PFSK-1 (cell line): ENCODE measurements at regions not wholly inside any gene's neighbourhood (a gene's known extent, or its start where the extent isn't known, plus 50 kb on each side); places are given as distances from the start of the nearest gene placed in this dataset.

Experiments
- FOXP2 ChIP-seq: optimal IDR thresholded peaks from 2 replicates; pipeline ENCODE3; 2011; ENCODE audit warnings: borderline replicate concordance, control low read depth, inconsistent platforms; ENCODE audit not compliant: insufficient read depth; ENCODE audit errors: extremely low read length, extremely low read depth
- POLR2AphosphoS5 ChIP-seq: IDR thresholded peaks from 2 replicates; pipeline ENCODE4 v1.6.1; 2012; ENCODE audit warnings: low read depth, mild to moderate bottlenecking, control low read depth, low read length, moderate library complexity
- TF ChIP-seq, protein P1 (sequence below), 2 experiments: IDR thresholded peaks; 2 replicates each; pipeline versions ENCODE4 v1.6.1 to v1.8.0; 2011 to 2012; ENCODE audit warnings: low read depth in 2 of 2, low read length in 2 of 2, control low read depth in 1 of 2, inconsistent platforms in 1 of 2, mild to moderate bottlenecking in 1 of 2, moderate library complexity in 1 of 2; ENCODE audit not compliant: insufficient read depth in 1 of 2

DNA sequence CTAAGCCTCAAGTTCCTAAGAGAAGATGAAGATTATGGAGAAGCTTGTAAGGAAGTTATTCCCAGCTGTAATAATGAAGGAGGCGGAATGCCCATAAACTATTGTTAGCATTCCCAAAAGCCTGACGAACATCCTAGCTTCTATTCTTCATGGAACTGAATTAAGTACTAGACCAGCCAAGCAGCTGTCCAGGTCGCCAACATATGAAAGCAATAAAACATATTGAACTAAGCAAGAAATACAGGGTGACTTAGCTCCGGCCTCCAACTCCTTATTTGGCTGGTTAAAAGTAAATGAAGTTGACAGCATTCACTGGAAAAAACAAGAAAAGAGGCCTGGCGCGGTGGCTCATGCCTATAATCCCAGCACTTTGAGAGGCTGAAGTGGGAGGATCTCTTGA lies 174.0 kb upstream of the TPM1 start:
- TF ChIP-seq, protein P1, sequence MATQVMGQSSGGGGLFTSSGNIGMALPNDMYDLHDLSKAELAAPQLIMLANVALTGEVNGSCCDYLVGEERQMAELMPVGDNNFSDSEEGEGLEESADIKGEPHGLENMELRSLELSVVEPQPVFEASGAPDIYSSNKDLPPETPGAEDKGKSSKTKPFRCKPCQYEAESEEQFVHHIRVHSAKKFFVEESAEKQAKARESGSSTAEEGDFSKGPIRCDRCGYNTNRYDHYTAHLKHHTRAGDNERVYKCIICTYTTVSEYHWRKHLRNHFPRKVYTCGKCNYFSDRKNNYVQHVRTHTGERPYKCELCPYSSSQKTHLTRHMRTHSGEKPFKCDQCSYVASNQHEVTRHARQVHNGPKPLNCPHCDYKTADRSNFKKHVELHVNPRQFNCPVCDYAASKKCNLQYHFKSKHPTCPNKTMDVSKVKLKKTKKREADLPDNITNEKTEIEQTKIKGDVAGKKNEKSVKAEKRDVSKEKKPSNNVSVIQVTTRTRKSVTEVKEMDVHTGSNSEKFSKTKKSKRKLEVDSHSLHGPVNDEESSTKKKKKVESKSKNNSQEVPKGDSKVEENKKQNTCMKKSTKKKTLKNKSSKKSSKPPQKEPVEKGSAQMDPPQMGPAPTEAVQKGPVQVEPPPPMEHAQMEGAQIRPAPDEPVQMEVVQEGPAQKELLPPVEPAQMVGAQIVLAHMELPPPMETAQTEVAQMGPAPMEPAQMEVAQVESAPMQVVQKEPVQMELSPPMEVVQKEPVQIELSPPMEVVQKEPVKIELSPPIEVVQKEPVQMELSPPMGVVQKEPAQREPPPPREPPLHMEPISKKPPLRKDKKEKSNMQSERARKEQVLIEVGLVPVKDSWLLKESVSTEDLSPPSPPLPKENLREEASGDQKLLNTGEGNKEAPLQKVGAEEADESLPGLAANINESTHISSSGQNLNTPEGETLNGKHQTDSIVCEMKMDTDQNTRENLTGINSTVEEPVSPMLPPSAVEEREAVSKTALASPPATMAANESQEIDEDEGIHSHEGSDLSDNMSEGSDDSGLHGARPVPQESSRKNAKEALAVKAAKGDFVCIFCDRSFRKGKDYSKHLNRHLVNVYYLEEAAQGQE (IDR thresholded peaks at IDR 0.05; ENCODE audit: insufficient read depth in 1 of 2, low read depth in 2 of 2, low read length in 2 of 2), result no peak
- no peak for TF ChIP-seq FOXP2
- TF ChIP-seq POLR2AphosphoS5, result no peak
